Stimulated activated CD8-positive, alpha-beta memory T cell treated with anti-CD3 and anti-CD28 coated beads, Interleukin-15, amount 100 ng/mL, for 48 hours (primary cell): ENCODE measurements at regions not wholly inside any gene's neighbourhood (a gene's known extent, or its start where the extent isn't known, plus 50 kb on each side); places are given as distances from the start of the nearest gene placed in this dataset.
"Not testable (repeated sequence)": the region's sequence is repeated elsewhere in the genome, so short reads cannot be mapped to it uniquely, and the experiment has no call there.

ENCODE experiments used
- DNase-seq, 2 donors: peaks; one replicate each; pipeline ENCODE4 v3.0.0-alpha.2; 2020; ENCODE audit warnings: low read depth in 2 of 2

GRCh38 chr2:34003795-34004194, 404.7 kb upstream of the FAM98A start:
- DNase-seq = no peak

GRCh38 chr2:34001557-34001956, 402.5 kb upstream of the FAM98A start:
- DNase-seq = no peak

GRCh38 chr2:33984131-33984530, 385.0 kb upstream of the FAM98A start:
- DNase-seq = no peak

- DNase-seq = no peak
These were observed 379.4 kb upstream of the FAM98A start for GRCh38 chr2:33978471-33978870.

GRCh38 chr2:33975498-33975897, 376.4 kb upstream of the FAM98A start:
- DNase-seq = no peak

GRCh38 chr2:33967103-33967502, 368.0 kb upstream of the FAM98A start:
- DNase-seq = no peak

GRCh38 chr2:33958591-33958990, 359.5 kb upstream of the FAM98A start:
- DNase-seq = no peak

GRCh38 chr2:33949371-33949770, 350.3 kb upstream of the FAM98A start:
- DNase-seq = no peak

- DNase-seq = no peak
These were observed 347.1 kb upstream of the FAM98A start for GRCh38 chr2:33946193-33946592.

GRCh38 chr2:33933203-33933602, 334.1 kb upstream of the FAM98A start:
- DNase-seq = no peak

GRCh38 chr2:33931164-33931563, 332.1 kb upstream of the FAM98A start:
- no peak for DNase-seq

GRCh38 chr2:33929467-33929866, 330.4 kb upstream of the FAM98A start:
- DNase-seq = no peak

GRCh38 chr2:33927756-33928155, 328.7 kb upstream of the FAM98A start:
- DNase-seq = no peak

GRCh38 chr2:33925311-33925710, 326.2 kb upstream of the FAM98A start:
- DNase-seq = no peak

GRCh38 chr2:33924586-33925169, 325.6 kb upstream of the FAM98A start:
- DNase-seq = no peak

- no peak for DNase-seq
These were observed 318.2 kb upstream of the FAM98A start for GRCh38 chr2:33917252-33917651.

- DNase-seq = no peak
These were observed 314.0 kb upstream of the FAM98A start for GRCh38 chr2:33913071-33913616.

GRCh38 chr2:33911327-33911726, 312.2 kb upstream of the FAM98A start:
- no peak for DNase-seq

- no peak for DNase-seq
These were observed 311.0 kb upstream of the FAM98A start for GRCh38 chr2:33909945-33910695.

- DNase-seq = no peak
These were observed 308.8 kb upstream of the FAM98A start for GRCh38 chr2:33907866-33908265.

GRCh38 chr2:33906129-33906528, 307.0 kb upstream of the FAM98A start:
- DNase-seq = not testable (repeated sequence)

- no peak for DNase-seq
These were observed 305.7 kb upstream of the FAM98A start for GRCh38 chr2:33904801-33905200.

GRCh38 chr2:33903701-33904100, 304.6 kb upstream of the FAM98A start:
- DNase-seq = no peak
